ENCODE measurements at regions not wholly inside any gene's neighbourhood (a gene's known extent, or its start where the extent isn't known, plus 50 kb on each side); places are given as distances from the start of the nearest gene placed in this dataset.

DNA sequence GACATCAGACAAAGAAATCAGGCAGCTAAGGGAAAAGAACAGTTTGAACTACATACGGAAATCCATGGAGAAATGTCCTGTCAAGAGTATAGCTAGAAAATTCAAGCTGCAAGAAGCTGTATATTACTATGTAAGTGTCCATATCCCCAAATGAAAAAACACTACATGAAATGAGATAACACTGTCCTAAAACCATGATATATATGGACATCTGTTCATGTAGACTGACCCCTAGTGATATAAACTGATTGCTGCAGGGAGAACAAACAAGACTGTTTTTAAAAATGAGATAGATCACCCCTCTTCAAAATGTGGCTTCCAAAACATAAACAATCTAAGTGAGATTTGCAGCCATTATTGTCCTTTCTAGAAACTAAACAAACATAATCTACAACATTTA is 985.6 kb downstream of the EPHA3 start:
- FAIRE-seq, result no peak
- no peak for DNase-seq (ENCODE audit: insufficient read length)
- TF ChIP-seq POLR2A (IDR thresholded peaks at IDR 0.05; ENCODE audit: low read depth, low read length) (no peak), POLR2AphosphoS5 (IDR thresholded peaks at IDR 0.05; ENCODE audit: low read depth, low read length) (no peak), TAF1 (IDR thresholded peaks at IDR 0.05; ENCODE audit: borderline replicate concordance, low read depth, low read length) (no peak)

DNA sequence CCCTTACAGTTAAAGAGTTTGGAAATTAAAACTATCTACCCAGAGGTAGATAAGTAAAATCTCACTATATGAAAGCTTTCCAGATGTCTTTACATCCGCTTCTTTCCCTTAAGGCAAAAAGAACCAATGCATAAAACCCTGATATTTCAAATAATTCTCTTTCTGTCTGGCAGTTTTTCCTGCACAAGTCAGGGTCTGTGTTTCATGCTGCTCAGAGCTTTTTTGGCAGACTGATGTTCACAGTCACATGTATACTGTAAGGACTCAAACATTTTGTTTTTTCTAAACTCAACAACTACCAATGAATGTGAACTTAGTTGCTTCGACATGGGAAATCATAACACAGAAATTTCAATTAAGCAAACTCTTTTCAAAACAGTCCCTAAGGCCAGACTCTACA is 988.4 kb downstream of the EPHA3 start:
- no peak for DNase-seq (ENCODE audit: insufficient read length)
- TF ChIP-seq TAF1 (IDR thresholded peaks at IDR 0.05; ENCODE audit: borderline replicate concordance, low read depth, low read length) (no peak), POLR2AphosphoS5 (IDR thresholded peaks at IDR 0.05; ENCODE audit: low read depth, low read length) (no peak), POLR2A (IDR thresholded peaks at IDR 0.05; ENCODE audit: low read depth, low read length) (no peak)
- no peak for FAIRE-seq

DNA sequence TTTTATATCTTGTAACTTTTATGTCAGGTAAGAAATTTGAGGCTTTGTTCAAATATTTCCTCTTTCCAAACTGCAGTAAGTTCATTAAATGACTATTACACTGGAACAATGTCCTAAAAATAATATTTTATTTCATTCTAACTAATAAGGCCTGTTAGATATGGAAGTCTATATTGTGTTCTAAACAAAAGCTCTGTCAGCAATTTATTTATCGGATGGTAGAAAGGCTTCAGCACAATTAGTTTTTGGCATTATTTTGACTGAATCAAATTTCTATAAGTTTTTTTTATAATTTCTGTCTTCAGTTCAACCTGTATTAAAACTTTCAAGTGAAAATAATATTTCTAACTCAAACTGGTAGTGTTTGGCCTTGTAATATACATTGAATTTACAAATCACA is 992.1 kb downstream of the EPHA3 start:
- no peak for FAIRE-seq

DNA sequence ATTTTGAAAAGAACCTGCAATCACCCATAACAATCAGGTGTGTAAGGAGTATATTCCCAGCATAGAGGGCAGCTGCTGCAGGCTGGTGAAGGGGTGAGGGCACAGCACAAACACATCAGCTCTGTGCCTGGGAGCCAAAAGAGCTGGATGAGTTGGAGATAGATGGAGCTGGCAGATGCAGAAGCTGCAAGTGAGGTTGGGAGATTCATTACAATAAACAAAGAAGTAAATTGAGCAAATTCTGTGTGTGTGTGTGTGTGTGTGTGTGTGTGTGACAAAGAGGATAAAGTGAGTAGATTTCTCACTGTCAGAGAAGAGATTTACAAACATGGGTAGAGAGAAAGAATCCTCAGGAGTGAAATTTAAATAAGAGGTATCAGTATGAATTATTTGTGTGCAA is 994.7 kb downstream of the EPHA3 start:
- no peak for TF ChIP-seq TAF1 (IDR thresholded peaks at IDR 0.05; ENCODE audit: borderline replicate concordance, low read depth, low read length)
- no peak for TF ChIP-seq POLR2AphosphoS5 (IDR thresholded peaks at IDR 0.05; ENCODE audit: low read depth, low read length)
- TF ChIP-seq POLR2A (IDR thresholded peaks at IDR 0.05; ENCODE audit: low read depth, low read length), result no peak
- no peak for FAIRE-seq
- no peak for DNase-seq (ENCODE audit: insufficient read length)

More for the DNA sequence above, 992.1 kb downstream of the EPHA3 start:
- DNase-seq (ENCODE audit: insufficient read length), result no peak
- TF ChIP-seq POLR2AphosphoS5 (IDR thresholded peaks at IDR 0.05; ENCODE audit: low read depth, low read length) (no peak), POLR2A (IDR thresholded peaks at IDR 0.05; ENCODE audit: low read depth, low read length) (no peak), TAF1 (IDR thresholded peaks at IDR 0.05; ENCODE audit: borderline replicate concordance, low read depth, low read length) (no peak)

DNA sequence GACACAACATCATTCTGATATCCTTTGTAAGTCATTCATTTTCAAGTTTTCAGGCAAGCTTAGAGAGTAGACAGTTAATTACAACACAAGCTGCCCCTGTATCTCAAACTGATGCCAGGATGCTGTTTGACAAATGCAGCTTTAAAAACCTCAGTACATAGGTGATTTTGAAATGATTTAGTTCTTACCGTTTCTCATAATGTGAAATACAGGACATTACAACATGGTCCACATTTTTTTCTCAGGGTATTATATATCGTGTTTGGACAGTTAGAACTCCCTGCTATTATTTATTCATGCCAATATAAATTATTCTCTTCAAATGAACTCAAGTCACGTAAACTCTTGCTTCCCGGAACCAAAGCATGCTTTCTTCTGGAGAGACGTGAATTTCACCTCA is 1013.9 kb downstream of the EPHA3 start:
- TF ChIP-seq POLR2A (IDR thresholded peaks at IDR 0.05; ENCODE audit: low read depth, low read length), result no peak
- no peak for TF ChIP-seq TAF1 (IDR thresholded peaks at IDR 0.05; ENCODE audit: borderline replicate concordance, low read depth, low read length)
- no peak for TF ChIP-seq POLR2AphosphoS5 (IDR thresholded peaks at IDR 0.05; ENCODE audit: low read depth, low read length)
- no peak for FAIRE-seq
- DNase-seq (ENCODE audit: insufficient read length), result no peak

DNA sequence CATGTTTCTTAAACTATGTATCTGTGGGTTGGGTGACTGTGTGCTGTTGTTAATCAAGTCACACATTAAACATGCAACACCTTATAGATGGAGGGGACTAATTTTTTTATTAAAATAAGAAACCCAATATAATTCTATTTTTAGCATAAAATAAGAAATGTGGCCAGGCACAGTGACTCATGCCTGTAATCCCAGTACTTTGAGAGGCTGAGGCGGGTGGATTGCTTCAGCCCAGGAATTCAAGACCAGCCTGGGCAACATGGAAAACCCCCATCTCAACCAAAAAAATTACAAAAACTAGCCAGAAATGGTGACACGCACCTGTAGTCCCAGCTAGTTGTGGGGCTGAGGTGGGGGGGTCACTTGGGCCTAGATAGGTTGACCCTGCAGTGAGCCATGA is 1021.0 kb downstream of the EPHA3 start:
- no peak for DNase-seq (ENCODE audit: insufficient read length)
- TF ChIP-seq TAF1 (IDR thresholded peaks at IDR 0.05; ENCODE audit: borderline replicate concordance, low read depth, low read length) (no peak), POLR2A (IDR thresholded peaks at IDR 0.05; ENCODE audit: low read depth, low read length) (no peak), POLR2AphosphoS5 (IDR thresholded peaks at IDR 0.05; ENCODE audit: low read depth, low read length) (no peak)
- no peak for FAIRE-seq

DNA sequence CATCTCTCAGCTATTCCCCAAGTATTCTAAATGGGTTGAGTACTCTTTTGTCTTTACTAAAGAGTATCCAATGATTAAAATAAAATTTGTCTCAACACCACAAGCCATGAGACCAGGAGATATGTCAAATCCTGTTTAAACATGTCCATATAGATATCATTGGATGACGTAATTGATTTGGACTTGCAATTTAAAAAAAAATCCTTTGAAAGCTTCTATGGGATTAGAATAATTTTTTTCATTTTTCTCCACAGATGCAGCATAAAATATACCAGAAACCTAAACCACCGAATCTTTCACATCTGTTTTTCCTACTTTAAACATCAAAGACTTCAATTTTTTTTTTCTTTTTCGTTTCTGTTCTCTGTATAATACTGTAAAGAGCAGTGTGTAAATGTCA is 1022.3 kb downstream of the EPHA3 start:
- TF ChIP-seq POLR2AphosphoS5 (IDR thresholded peaks at IDR 0.05; ENCODE audit: low read depth, low read length) (no peak), POLR2A (IDR thresholded peaks at IDR 0.05; ENCODE audit: low read depth, low read length) (no peak), TAF1 (IDR thresholded peaks at IDR 0.05; ENCODE audit: borderline replicate concordance, low read depth, low read length) (no peak)
- FAIRE-seq (no peak), DNase-seq (ENCODE audit: insufficient read length) (no peak)

DNA sequence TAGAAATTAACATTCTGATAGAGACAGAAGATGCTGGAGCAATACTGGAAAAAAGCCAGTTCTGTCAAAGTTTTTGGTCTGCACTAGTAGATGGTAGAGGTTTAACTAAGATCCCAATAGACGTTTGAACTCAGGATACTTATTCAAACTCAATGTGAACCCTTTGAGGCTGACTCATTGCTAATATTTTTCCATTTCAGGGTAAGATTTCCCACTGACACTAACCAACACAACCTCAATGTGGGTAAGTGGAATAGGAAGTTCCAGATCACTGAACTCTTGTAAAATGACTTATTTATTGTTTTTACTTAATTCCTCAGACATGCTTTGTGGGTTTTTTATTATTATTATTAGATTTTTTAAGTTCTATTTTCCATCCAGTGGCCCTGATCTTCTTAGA is 1024.8 kb downstream of the EPHA3 start:
- TF ChIP-seq POLR2A (IDR thresholded peaks at IDR 0.05; ENCODE audit: low read depth, low read length), result no peak
- TF ChIP-seq TAF1 (IDR thresholded peaks at IDR 0.05; ENCODE audit: borderline replicate concordance, low read depth, low read length), result no peak
- TF ChIP-seq POLR2AphosphoS5 (IDR thresholded peaks at IDR 0.05; ENCODE audit: low read depth, low read length), result no peak

DNA sequence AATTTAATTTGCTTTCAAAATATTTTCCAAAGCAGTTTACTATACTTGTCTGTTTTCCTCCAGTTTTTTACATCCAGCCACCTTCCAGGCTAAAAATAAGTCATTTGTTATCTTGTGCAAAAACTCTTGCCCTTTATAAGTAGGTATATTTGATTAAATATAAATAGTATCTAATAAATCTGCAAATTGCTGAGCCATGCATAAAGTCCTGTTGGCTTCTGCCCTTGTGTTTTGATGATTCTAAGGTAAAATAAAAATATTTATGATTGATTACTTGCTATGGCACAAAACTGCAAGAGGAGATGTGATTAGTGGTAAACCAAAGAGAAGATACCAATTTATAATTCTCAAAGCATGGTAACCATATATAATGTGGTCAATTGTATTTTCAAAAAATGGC is 1026.7 kb downstream of the EPHA3 start:
- DNase-seq (ENCODE audit: insufficient read length) (no peak), FAIRE-seq (no peak)
- no peak for TF ChIP-seq POLR2A (IDR thresholded peaks at IDR 0.05; ENCODE audit: low read depth, low read length)
- TF ChIP-seq POLR2AphosphoS5 (IDR thresholded peaks at IDR 0.05; ENCODE audit: low read depth, low read length), result no peak
- TF ChIP-seq TAF1 (IDR thresholded peaks at IDR 0.05; ENCODE audit: borderline replicate concordance, low read depth, low read length), result no peak

More for the DNA sequence above, 1024.8 kb downstream of the EPHA3 start:
- no peak for DNase-seq (ENCODE audit: insufficient read length)
- no peak for FAIRE-seq

DNA sequence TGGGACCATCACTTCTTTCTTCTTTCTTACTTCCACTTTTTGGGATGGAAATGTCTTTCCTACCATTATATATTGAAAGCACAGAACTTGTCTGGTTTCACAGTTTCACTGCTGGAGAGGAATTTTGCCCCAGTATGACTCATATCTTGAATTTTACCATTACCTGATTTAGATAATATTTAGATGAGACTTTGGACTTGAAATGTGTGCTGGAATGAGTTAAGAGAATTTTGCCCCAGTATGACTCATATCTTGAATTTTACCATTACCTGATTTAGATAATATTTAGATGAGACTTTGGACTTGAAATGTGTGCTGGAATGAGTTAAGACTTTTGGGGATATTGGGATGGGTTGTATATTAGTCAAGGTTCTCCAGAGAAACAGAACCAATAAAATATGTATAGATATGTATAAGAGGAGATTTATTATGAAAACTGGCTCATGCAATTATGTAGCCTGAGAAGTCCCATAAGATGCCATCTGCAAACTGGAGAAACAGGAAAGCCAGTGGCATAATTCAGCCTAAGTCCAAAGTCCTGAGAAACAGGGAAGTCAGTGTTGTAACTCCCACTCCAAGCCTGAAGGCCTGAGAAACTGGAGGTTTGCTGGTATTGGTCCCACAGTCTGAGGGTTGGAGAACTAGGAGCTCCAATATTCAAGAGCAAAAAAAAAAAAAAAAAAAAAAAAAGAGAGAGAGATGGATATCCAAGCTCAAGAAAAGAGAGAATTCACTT is 1029.2 kb downstream of the EPHA3 start:
- no peak for FAIRE-seq
- DNase-seq (ENCODE audit: insufficient read length), result no peak
- TF ChIP-seq TAF1 (IDR thresholded peaks at IDR 0.05; ENCODE audit: borderline replicate concordance, low read depth, low read length), result no peak
- no peak for TF ChIP-seq POLR2A (IDR thresholded peaks at IDR 0.05; ENCODE audit: low read depth, low read length)
- no peak for TF ChIP-seq POLR2AphosphoS5 (IDR thresholded peaks at IDR 0.05; ENCODE audit: low read depth, low read length)

DNA sequence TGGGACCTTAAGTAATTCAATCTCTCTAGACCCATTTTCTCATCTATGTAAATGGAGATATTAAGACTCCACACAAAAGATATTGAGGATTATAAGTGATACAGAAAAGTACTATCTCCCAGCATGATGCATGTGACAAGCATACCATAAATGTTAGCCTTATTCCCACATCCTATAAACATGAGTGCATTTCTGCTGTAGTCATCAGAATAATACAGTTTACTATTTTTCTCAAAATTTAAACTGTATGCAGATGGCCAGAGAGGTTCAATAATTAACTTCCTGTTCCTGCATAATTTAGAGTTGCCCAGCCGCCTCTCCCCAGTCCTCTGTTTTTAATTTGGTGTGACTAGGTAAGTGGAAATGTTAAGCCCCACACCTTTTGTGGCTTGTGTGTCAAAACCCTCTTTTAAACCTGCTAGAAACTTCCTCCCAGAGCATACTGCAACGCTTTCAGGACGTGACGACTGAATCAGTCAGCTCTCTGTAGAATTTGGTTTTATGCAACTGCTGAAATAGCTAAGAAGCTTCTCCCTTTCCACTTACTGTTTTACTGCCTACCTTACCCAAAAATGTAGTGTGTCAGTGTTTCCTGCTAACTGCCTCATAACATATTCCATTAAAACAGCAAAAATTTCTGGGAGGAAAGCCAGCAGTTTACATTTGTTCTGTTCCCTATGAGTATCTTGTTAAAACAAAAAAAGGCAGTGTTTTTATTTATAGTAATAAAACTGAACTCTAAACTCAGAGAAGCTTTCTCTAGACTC is 1037.9 kb downstream of the EPHA3 start:
- no peak for TF ChIP-seq POLR2AphosphoS5 (IDR thresholded peaks at IDR 0.05; ENCODE audit: low read depth, low read length)
- DNase-seq (ENCODE audit: insufficient read length) (no peak), FAIRE-seq (no peak)

DNA sequence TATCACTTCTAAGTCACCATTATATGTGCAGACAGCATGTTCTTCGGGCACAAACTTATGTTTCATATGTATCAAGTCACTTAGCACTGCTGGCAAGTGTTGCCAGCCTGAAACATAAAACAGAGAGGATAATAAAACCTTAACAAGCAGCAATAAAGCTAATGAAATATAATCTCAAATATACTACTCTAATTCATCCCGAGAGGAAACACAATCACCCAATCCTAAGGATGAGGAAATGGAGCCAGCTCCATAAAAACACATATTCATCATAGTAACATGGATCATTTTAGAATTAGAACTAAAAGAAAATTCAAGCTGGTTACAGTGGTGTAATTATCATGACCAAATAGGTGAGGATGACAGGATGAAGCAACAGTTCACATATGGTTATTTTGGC is 1072.7 kb downstream of the EPHA3 start:
- TF ChIP-seq POLR2AphosphoS5 (IDR thresholded peaks at IDR 0.05; ENCODE audit: low read depth, low read length) (no peak), TAF1 (IDR thresholded peaks at IDR 0.05; ENCODE audit: borderline replicate concordance, low read depth, low read length) (no peak)
- FAIRE-seq, result no peak

More for the DNA sequence above, 1072.7 kb downstream of the EPHA3 start:
- no peak for DNase-seq (ENCODE audit: insufficient read length)

Data from GM12892 (cell line).